ENCODE measurements at regions not wholly inside any gene's neighbourhood (a gene's known extent, or its start where the extent isn't known, plus 50 kb on each side); places are given as distances from the start of the nearest gene placed in this dataset.

DNA sequence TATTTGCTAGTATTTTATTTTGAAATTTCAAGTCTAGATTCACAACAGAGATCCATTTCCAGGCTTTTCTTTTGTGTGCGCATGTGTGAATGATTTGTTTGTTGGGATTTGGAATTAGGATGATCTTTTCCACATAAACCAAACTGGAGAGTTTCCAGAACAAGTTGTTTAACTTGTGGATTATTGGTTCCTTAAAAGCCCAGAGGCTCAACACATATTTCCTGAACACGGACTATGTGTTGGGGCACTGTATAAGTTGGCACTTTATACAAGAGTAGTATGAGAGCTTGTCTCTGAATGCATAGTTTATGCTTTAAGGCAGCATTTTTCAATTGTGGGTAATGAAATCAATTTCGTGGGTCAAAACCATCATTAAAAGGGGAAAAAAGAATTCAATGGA is 67.3 kb upstream of the FUT8 start:
- Histone ChIP-seq H3K4me1 (ENCODE audit: control insufficient read depth, insufficient read depth, low read length) (no peaks in the 10 kb centered on the region), H3K27ac (ENCODE audit: low read length) (no peak overlapping the region), H3K36me3 (ENCODE audit: control insufficient read depth, insufficient read depth, low read length) (no peaks in the 10 kb centered on the region), H3K4me3 (ENCODE audit: low read depth in 2 of 2, low read length in 2 of 2) (no peak overlapping the region), H3K9me3 (ENCODE audit: control insufficient read depth, insufficient read depth, low read depth, low read length) (no peaks in the 10 kb centered on the region), H3K27me3 (ENCODE audit: control insufficient read depth, insufficient read depth, low read length) (no peaks in the 10 kb centered on the region)
- intact Hi-C loops (cut with micrococcal nuclease; ENCODE audit: unreplicated experiment) (no loop called here), in situ Hi-C loops (cut with HindIII; ENCODE audit: low pct_unique_long_range_greater_than_20kb, low sequenced_read_pairs) (no loop called here)
- TF ChIP-seq REST (IDR thresholded peaks at IDR 0.05; ENCODE audit: insufficient read depth in 1 of 2, low read depth in 2 of 2, low read length in 1 of 2) (no peak), CTCF (IDR thresholded peaks at IDR 0.05) (no peak), TCF7L2 (IDR thresholded peaks at IDR 0.05; ENCODE audit: low read depth, low read length) (no peak), POLR2AphosphoS5 (IDR thresholded peaks at IDR 0.05; ENCODE audit: low read depth, low read length) (no peak), SIN3A (IDR thresholded peaks at IDR 0.05; ENCODE audit: borderline replicate concordance, insufficient read depth, low read depth, low read length) (no peak)
- BruUV-seq (replicated peaks): no TSS peak
- no peak for ATAC-seq
- POLR2A ChIA-PET: no interaction called here
- DNase-seq (ENCODE audit: low read depth, low spot score): no peak
- CTCF ChIA-PET: no interaction called here

- ChIA-PET POLR2A (no interaction called here), CTCF (no interaction called here)
- BruUV-seq (replicated peaks): no TSS peak
- Histone ChIP-seq H3K4me1 (ENCODE audit: control insufficient read depth, insufficient read depth, low read length) (no peaks in the 10 kb centered on the region), H3K36me3 (ENCODE audit: control insufficient read depth, insufficient read depth, low read length) (no peaks in the 10 kb centered on the region), H3K4me3 (ENCODE audit: low read depth in 2 of 2, low read length in 2 of 2) (no peak overlapping the region), H3K9me3 (ENCODE audit: control insufficient read depth, insufficient read depth, low read depth, low read length) (no peaks in the 10 kb centered on the region), H3K27me3 (ENCODE audit: control insufficient read depth, insufficient read depth, low read length) (no peaks in the 10 kb centered on the region), H3K27ac (ENCODE audit: low read length) (no peak overlapping the region)
- intact Hi-C loops (cut with micrococcal nuclease; ENCODE audit: unreplicated experiment): no loop called here
- TF ChIP-seq REST (IDR thresholded peaks at IDR 0.05; ENCODE audit: insufficient read depth in 1 of 2, low read depth in 2 of 2, low read length in 1 of 2) (no peak), POLR2AphosphoS5 (IDR thresholded peaks at IDR 0.05; ENCODE audit: low read depth, low read length) (no peak), CTCF (IDR thresholded peaks at IDR 0.05) (no peak), SIN3A (IDR thresholded peaks at IDR 0.05; ENCODE audit: borderline replicate concordance, insufficient read depth, low read depth, low read length) (no peak), TCF7L2 (IDR thresholded peaks at IDR 0.05; ENCODE audit: low read depth, low read length) (no peak)
- ATAC-seq: no peak
- in situ Hi-C loops (cut with HindIII; ENCODE audit: low pct_unique_long_range_greater_than_20kb, low sequenced_read_pairs): no loop called here
- DNase-seq (ENCODE audit: low read depth, low spot score): no peak
Measured at GRCh38 chr14:65346474-65346873, 66.1 kb upstream of the FUT8 start.

Data from Panc1 (cell line).